ENCODE measurements at regions not wholly inside any gene's neighbourhood (a gene's known extent, or its start where the extent isn't known, plus 50 kb on each side); places are given as distances from the start of the nearest gene placed in this dataset.

DNA sequence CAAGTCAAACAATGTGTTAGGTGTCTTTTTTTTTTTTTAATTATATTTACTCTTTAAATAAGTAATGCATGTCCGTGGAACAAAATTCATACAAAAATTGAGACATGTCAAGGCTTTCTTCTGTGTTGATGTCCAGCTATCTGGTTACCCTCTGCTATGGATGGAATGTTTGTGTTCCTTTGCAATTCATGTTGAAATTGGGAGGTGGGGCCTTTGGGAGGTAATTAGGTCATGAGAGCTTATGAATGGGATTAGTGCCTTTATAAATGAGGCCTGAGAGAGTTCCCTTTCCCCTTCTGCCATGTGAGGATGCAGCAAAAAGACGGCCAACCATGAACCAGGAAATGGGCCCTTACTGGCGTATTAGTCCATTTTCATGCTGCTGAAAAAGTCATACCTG lies 83.1 kb upstream of the KCNG1 start:
- no peak for TF ChIP-seq CTCF (IDR thresholded peaks at IDR 0.05)
- H3K9me3 ChIP-seq, result no peaks in the 10 kb centered on the region
- no peaks in the 10 kb centered on the region for H3K4me1 ChIP-seq (ENCODE audit: control insufficient read depth in 1 of 2, insufficient read depth in 1 of 2, low read depth in 1 of 2, low read length in 1 of 2)
- H3K27me3 ChIP-seq, result peaks cover 8% of the 10 kb centered on the region
- H3K27ac ChIP-seq, result no peak overlapping the region
- no peak overlapping the region for H3K4me3 ChIP-seq (ENCODE audit: low read depth in 1 of 2, low read length in 1 of 2)
- H3K36me3 ChIP-seq, result no peaks in the 10 kb centered on the region

DNA sequence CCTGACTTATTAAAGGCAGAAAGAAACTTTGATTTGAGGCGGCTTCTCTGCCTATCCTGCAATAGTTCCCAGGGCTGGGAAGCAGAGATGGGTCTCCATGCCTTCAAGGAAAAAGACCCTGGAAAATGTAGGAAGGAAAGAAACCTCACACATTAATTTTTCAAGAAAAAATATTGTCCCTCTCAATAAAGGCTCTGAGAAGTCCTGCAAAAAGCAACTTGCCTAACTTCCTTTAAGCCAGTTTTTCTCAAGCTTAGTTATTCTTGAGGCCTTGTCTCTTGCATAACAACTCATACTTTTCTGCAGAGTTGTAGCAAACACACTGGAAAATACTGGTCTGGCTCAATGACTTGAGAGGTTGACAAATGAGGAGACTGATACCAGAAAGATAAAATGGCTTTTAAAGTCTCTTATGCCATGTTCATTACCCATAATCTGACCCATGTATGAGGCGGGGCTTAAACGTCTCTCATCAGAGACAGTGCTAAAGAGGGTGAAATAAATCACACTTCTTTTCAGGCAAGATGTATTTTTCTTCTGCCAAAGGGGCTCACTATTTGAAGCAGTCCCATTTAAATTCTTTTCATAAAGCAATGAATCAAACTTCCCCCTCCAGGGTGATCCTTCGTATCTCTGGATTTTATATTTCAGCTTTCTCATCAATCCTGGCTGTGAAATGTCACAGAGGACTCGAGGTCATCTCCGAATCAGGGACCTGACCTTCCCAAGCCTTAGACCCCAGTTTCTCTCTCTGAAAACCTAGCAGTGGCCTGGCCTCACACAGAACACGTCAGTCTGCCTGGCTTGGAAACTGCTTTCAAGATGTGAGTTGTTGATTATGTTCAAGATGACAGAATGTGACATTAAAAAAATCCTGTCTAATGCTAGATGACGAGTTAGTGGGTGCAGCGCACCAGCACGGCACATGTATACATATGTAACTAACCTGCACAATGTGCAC lies 82.3 kb upstream of the KCNG1 start:
- Histone ChIP-seq H3K27ac (no peak overlapping the region), H3K4me1 (ENCODE audit: control insufficient read depth in 1 of 2, insufficient read depth in 1 of 2, low read depth in 1 of 2, low read length in 1 of 2) (no peaks in the 10 kb centered on the region), H3K9me3 (no peaks in the 10 kb centered on the region), H3K4me3 (ENCODE audit: low read depth in 1 of 2, low read length in 1 of 2) (no peak overlapping the region), H3K27me3 (peaks cover 8% of the 10 kb centered on the region), H3K36me3 (no peaks in the 10 kb centered on the region)
- no peak for TF ChIP-seq CTCF (IDR thresholded peaks at IDR 0.05)

- H3K36me3 ChIP-seq, result no peaks in the 10 kb centered on the region
- no peak overlapping the region for H3K4me3 ChIP-seq (ENCODE audit: low read depth in 1 of 2, low read length in 1 of 2)
- no peaks in the 10 kb centered on the region for H3K9me3 ChIP-seq
- peaks cover 4% of the 10 kb centered on the region for H3K27me3 ChIP-seq
- no peak for TF ChIP-seq CTCF (IDR thresholded peaks at IDR 0.05)
- no peaks in the 10 kb centered on the region for H3K4me1 ChIP-seq (ENCODE audit: control insufficient read depth in 1 of 2, insufficient read depth in 1 of 2, low read depth in 1 of 2, low read length in 1 of 2)
- no peak overlapping the region for H3K27ac ChIP-seq
Observed at GRCh38 chr20:51100617-51101016, 77.7 kb upstream of the KCNG1 start.

DNA sequence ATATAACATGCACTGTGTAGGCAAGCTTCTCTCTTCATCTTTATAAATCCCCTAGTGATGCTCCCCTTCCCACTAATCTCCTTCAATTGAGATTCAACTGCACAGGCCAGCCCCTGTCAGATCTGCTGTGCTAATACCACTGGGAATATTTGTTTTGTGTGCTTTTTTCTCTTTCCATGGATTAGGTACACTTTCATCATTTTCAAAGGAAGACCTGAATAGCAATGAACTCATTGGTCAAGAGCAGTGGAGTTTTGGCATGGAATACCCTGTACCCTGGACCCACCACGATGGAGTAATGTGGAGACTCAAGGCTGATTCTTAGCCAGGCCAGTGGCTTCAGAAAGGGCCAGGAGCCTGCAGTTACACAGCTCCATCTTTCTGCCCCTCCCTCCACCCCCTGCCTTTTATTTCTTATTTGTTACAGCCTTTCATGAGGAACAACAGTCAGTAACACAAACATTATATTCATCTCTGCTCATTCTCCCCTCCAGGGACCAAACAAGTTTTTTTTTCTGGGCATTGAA lies 75.4 kb upstream of the KCNG1 start:
- Histone ChIP-seq H3K36me3 (no peaks in the 10 kb centered on the region), H3K4me1 (ENCODE audit: control insufficient read depth in 1 of 2, insufficient read depth in 1 of 2, low read depth in 1 of 2, low read length in 1 of 2) (no peaks in the 10 kb centered on the region), H3K9me3 (no peaks in the 10 kb centered on the region), H3K27ac (no peak overlapping the region), H3K27me3 (peaks cover 22% of the 10 kb centered on the region), H3K4me3 (ENCODE audit: low read depth in 1 of 2, low read length in 1 of 2) (no peak overlapping the region)
- no peak for TF ChIP-seq CTCF (IDR thresholded peaks at IDR 0.05)

DNA sequence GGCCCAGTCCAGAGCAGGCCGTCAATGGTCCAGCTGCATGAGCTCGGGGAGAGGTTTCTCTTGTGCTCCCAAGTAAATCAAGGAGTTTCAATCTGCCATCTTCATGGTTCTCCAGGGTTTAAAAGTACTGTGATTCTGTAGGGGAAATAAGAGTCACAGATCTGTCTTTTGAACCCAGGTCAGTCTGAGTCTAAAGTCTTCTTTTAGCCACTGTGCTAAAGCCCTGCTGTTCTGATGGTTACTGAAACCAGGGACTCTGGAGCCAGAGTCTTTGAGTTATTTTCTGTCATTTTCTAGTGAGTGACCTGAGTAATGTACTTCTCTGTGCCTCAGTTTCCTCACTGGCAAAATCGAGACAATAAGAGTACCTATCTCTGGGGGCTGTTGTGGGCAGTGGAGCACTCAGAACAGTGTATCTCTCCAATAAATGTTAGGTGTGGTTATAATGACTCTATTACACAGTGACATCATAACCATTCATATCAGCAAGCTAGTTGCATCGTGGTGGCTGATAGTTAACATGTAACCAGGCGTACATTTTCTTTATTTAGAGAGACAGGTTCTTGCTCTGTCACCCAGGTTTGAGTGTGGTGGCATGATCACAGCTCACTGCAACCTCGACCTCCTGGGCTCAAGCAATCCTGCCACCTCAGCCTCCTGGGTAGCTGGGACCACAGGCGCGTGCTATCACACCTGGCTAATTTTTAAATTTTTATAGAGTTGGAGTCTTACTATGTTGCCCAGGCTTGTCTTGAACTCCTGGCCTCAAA lies 74.6 kb upstream of the KCNG1 start:
- Histone ChIP-seq H3K27ac (no peak overlapping the region), H3K4me3 (ENCODE audit: low read depth in 1 of 2, low read length in 1 of 2) (no peak overlapping the region), H3K27me3 (peaks cover 30% of the 10 kb centered on the region), H3K36me3 (no peaks in the 10 kb centered on the region), H3K4me1 (ENCODE audit: control insufficient read depth in 1 of 2, insufficient read depth in 1 of 2, low read depth in 1 of 2, low read length in 1 of 2) (no peaks in the 10 kb centered on the region), H3K9me3 (no peaks in the 10 kb centered on the region)
- no peak for TF ChIP-seq CTCF (IDR thresholded peaks at IDR 0.05)

Measured in neutrophil (primary cell).